Activated CD4-positive, CD25-positive, alpha-beta regulatory T cell treated with anti-CD3 and anti-CD28 coated beads, Interleukin-2, amount 50 U/mL, for 72 hours (primary cell): ENCODE measurements at regions not wholly inside any gene's neighbourhood (a gene's known extent, or its start where the extent isn't known, plus 50 kb on each side); places are given as distances from the start of the nearest gene placed in this dataset.

ENCODE experiments used
- DNase-seq: peaks from one replicate; pipeline ENCODE4 v3.0.0; 2021

DNA sequence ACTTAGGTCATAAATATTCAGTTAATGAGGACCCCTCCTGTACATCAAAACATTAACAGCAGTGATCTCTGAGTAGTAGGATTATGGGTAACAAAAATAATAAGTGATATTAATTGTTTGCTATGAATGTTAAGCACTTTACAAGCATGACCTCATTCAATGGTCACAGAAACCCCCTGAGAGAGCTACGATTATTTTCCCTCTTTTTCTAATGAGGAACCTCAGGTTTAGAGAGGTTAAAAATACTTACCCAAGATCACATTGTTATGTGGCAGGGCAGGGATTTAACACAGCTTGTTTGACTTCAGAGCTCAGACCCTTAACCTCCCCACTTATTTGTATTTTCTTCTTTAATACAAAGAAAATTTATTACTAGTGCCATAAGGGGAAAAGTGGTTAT, 228.2 kb downstream of the TBL1XR1 start:
- DNase-seq = no peak

DNA sequence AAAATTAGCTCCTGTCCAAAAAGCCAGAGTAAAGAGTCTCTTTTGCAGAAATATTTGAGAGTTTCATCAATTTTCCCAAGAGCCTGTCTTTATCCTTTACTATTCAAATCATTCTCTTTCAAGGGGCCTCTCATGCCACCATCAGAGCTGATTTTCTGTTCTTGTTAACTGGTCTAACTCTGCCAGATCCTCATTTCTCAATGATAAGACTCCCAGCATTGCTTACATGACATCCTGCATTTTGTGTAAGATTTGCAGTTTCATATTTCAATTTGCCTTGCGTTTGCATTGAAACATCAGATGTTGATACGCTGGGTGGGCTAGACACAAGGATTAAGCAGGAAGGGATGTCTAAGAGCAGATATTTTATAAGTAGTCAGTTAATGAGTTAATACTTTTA, 228.7 kb downstream of the TBL1XR1 start:
- no peak for DNase-seq

DNA sequence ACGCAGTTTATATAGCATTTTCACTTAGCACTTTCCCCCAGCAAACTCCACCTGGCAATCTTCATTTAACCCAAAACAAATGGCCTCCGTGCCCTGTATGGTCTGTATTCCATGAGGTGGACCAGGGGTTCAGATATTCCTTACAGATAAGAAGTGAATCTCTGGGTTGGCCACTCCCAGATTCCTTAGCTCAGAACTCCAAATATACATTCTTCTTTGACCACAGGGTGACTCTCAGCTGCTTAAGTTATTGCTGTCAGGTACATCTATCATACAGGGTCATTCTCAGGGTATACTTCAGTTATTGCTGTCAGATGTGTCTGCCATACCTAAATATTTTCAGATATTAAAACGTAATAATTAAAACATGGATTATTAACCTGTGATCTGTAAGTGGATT, 229.8 kb downstream of the TBL1XR1 start:
- DNase-seq = no peak

DNA sequence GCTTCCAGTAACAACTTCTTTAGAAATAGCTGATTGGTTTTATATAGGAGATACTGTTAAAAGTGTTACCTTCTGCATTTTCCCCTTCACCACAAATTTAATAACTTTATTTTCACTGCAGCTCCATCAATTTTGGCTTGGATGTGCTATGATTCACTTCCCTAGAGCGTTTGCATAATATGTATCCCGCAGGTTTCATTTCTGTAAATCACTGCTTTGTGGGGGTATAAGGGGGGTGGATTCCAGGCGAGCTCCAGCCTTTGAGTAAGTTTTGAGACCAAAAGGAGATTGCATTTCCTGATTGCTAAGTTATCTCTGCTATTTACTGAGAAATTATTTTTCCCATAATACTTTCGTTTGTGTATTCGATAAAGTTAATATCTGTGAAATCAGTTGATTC, 232.6 kb downstream of the TBL1XR1 start:
- DNase-seq = no peak

DNA sequence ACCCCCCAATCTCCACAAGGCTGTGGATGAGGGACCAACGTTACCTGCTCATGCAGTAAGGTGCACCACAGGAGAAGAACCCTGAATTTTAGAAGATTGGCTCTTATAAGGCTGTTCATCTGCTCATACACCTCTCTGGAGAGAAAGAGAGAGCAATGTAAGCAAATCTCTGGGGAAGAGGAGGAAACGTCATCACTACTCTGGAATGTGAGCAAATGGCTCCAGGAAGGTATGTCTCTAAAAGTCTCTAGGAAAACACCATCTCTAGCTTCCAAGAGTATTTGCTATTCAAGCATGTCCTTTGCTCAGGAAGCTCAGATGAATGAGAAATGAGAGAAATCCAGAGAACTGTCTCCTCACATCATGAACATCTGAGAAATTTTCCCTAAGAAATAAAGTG, 235.4 kb downstream of the TBL1XR1 start:
- DNase-seq = no peak

DNA sequence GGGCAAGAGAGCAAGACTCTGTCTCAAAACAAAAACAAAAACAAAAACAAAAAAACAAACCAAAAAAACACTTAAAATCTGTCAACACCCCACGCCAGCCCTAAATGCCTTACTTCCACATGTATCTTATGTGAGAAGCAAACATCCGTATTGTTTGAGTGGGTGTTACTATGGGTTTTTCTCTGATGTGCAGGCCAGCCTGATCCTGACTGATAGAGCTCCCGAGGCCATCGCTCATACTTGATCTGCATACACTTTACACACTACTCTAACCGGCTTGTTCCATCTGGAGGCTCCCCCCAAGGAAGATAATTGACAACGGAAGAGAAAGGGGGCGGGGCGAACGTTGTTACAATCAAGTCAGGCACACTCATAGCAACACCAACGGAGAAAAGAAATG, 237.4 kb downstream of the TBL1XR1 start:
- DNase-seq = no peak

DNA sequence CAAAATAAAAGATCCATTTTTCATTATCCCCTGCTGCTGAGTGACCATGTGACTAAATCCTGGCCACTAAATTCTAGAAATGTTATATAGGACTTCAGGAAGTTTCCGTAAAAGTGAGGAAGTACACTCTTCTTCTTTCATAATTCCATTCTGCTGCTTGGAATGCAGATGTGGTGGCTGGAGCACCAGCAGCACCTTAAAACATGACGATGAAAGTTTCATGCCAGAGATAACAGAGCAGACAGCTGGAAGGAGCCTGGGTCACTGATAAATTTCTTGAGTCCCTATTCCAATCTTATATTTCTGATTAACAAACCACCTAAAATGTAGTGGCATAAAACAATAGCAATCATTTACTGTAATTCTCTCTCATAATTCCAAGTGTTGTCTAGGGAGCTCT, 238.7 kb downstream of the TBL1XR1 start:
- DNase-seq = no peak

DNA sequence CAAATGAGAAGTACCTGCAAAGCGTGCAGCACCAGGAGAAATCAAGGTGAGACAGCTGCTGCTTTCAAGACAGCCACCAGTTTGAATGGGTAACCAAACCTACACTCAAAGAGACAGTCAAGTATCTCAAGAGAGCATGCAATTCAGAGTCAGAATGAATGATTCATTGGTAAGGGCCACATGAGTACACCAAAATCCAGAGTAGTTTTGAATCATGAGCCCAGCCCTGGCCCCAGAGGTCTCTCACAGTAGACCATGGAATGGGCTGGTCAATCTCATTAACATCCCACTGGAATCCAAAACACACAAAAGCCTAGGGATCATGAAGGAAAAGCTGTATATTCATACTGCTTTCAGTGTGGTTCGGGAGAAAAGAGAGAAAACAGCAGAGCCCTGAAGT, 242.8 kb downstream of the TBL1XR1 start:
- DNase-seq = no peak

DNA sequence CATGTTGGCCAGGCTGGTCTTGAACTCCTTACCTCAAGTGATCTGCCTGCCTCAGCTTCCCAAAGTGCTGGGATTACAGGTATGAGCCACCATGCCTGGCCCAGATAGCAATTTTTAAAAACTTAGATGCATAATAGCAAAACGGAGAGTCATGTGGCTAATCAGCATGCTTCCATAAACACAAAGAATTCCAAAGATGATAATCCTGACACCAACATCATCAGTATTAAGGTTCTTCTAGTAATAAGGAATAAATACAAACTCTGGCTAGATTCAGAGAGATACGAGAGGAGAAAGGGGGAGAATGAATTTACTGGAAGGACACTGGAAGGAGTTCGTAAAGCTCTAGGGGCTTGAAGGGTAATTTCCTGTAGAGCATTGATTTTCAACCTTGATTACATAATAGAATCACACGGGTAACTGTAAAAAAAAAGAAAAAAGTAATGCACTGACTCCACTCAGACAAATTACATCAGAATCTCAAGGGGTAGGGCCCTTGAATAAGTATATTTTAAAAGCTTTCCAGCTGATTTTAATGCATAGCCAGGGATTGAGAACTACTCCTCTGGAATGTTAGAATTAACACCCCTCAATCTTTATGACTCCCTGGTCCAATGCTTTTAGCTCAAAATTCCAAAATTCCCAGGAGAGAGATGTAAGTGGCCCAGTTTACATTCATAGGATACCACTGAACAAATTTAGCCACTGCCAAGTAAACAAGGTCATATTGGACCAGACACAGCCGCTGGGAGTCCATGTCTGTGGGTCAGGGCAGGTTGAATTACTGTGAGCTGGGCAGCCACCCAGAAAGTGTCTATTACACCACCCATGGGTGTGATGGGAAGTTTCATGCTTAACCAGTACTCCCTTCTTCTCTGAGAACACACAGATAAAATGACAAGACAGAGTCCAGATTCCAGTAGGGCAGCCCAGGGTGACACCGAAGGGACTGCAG, 243.9 kb downstream of the TBL1XR1 start:
- no peak for DNase-seq

DNA sequence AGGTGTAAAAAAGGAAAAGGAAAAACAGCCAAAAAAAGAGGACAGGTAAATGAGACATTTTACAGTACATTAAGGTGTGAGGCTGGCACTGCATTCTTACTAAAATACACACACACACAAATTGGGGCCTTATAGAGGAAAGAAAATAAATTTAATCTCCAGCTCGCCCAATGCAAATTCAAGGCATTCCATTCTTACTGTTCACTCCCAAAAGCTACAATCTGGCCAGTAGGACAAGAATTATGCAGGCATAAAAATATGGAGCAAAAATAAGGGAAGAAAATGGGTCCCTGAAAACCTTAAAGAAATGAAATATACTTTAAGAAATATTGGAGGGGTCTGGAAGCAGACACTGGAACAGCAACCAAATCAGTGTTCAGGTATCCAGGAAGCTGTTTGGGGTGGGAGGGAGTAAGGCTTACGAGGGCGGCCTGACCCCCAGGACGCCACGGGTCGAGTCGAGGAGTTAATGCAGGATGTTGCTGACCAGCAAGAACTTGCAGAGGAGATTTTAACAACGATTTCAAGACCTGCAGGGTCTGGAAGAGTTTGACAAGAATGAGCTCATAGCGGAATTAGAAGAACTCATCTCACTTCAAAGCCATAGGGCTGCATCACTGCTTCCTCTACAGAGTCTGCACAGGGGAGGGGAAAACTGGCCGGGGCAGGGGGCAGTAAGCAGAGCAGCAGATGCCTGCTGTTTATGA, 245.5 kb downstream of the TBL1XR1 start:
- DNase-seq = no peak

DNA sequence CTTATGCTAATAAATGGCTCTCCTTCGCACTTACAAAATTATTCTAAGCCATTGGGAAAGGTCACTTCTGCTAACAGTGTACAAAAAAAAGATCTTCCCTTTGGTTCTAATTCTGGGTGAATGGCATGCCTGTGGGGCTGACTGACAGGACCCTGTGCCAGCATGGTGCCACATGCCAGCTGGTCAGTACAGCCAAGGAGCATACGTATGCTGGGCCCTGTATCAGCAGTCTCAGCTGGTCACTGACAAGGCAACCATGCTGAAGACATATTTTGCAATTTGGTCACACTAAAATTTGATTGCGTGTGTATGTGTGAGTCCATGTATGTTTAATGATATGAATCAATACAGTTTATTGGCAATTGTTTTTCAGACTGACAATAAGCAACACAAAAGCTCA, 246.1 kb downstream of the TBL1XR1 start:
- no peak for DNase-seq

DNA sequence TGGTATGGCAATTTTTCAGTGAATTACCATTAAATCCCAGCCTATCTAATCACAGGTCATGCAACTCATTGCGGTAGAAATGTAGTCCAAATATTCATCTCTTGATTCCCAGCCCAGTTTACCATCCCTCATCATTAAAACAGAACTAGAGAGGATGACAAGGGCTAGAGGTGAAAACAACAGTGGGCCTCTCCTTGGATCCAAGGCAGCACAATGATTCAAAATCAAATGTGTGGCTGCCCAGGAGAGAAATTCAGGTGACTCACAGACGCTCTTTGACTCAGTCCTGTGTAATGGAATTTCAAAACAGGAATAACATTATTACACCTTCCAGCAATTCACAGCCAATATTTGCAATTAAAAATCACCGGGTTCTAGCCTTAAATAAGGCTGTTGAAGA, 246.5 kb downstream of the TBL1XR1 start:
- no peak for DNase-seq

DNA sequence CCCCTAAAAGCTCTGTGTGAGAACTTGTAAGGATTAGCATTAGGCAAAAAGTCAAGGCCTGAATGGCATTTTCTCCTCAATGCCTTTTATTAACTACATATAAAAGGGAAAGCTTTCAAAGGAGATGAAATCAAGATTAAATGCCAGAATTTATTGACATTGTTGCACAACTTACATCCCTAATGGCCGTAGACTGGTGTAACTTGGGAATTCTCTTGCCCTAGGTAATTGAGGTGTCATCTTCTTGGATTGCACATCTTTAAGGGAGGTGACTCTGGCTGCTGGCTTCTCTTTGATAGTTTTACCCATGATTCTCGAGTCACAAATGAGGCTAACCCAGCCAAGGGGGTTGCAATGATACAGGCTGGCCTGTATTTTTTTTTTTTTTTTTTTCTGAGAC, 249.1 kb downstream of the TBL1XR1 start:
- DNase-seq = no peak

DNA sequence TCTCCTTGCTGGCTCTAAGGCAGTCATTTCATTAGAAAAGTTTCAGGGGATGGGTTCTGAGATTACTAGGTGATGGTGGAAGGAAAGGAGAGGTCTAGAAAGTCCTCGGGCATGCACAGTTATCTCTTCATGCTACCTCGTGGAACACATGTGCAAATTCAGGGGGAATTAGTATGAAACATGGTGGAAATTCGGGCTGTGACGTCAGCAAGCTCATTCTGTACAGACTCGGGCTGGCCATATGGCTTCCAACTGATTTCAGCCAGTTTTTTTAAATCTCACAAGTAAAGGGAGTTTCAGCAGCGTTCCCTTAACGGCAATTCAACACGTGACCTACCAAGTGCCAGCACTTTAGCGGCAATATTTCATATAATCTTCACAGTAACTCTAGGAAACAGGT, 251.1 kb downstream of the TBL1XR1 start:
- no peak for DNase-seq

DNA sequence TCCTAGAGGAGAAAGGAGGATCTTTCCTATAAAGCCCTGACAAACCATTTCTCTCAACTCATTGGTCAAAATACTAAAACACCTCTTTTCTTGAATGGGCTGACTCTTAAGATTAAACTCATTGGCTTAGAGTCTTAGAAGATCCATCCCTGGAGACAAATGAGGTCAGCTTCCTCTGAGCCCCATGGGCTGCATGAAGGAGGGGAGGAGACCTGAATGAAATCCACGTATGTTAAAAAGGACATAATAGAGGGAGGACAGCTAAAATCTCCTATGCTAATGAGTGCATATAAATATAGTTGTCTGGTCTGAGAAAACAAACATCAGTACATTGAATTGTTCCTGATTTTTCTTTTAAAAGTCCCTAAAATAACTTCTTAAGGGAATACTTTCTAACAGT, 255.0 kb downstream of the TBL1XR1 start:
- no peak for DNase-seq

DNA sequence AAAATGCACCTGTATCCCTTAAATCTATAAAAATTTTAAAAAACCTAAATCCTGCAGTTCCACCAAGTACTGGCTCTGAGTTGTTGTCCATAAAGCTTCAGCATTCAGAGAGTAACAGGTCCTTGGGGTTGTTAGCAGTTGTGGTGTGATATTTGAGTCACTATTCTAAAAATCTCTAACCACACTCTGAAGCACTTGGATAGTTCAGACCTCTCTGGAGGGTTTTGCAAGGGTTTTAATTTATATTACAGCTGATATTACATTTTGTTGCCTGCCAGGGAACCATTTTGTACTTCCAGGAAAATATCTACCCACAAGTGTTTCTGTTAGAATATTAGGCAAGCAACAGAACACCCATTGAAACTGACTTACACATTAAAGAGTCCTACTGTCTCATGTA, 255.6 kb downstream of the TBL1XR1 start:
- DNase-seq = no peak

DNA sequence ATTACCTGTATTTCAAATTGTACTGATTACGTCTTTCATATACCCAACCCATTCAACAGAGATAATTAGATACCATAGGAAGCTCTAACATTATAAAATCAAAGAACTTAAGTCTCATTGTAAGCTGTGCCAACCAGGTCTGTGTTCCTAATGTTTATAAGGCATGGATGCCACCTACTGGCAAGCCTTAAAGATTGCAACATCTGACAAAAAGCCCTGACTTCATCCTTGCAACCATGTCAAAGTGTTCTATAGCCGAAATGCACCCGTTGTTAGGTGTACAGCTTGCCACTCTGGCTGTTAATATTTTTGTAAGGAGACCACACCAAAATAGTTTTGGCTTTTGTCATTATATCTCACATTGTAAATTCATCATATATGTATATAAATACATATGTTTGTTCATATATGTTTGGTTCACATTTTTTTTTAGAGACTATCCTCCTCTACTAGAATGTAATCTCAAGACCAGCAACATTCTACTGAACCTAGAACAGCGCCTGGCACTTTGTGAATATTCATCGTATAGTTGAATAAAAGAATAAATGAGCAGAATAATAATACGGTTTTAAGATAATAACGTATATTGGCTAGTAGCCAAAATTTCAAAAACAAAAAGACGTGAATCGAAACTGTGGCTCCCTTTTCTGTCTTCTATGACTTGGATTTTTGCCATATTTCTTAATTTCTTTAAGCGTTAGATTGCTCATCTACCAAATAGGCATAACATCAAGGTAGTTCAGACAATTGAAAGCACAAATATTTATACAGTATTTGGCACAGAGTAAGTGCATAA, 258.1 kb downstream of the TBL1XR1 start:
- DNase-seq = no peak

DNA sequence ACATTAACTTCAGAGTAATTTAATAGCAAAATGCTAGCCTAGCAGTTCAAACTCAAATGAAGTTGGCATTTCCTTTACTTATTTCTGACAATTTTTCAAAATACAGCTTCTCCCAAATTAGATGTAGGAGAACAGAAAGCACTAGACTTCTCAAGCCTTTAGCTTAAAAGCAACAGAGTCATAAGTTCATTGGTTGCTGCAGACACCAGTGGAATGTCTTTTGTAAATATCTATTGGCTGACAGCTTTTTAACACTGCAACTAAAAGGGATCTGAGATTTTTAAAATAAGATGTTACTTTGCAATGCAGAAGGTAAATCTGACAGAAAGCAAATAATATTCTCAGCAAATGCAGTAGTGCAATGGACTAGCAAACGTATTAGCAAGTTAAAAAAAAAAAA, 259.3 kb downstream of the TBL1XR1 start:
- DNase-seq = no peak

DNA sequence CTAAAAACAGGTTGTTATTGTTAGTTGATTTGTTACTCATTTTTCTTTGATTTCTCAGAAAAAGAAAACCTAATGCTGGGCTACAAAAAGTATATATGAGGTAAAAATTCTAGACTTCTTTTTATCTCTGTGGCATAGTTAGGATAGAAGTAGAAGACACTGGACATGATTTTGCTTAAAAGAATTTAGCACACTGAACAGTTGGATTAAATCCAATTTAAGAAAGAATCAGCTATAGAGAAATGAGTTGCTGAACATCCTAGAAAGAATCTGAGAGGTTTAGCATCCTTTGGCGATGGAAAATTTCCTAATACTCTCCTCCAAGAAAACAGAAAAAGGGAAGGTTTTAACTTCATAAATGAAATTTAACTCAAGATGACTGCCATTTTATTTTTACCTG, 259.7 kb downstream of the TBL1XR1 start:
- DNase-seq = no peak

DNA sequence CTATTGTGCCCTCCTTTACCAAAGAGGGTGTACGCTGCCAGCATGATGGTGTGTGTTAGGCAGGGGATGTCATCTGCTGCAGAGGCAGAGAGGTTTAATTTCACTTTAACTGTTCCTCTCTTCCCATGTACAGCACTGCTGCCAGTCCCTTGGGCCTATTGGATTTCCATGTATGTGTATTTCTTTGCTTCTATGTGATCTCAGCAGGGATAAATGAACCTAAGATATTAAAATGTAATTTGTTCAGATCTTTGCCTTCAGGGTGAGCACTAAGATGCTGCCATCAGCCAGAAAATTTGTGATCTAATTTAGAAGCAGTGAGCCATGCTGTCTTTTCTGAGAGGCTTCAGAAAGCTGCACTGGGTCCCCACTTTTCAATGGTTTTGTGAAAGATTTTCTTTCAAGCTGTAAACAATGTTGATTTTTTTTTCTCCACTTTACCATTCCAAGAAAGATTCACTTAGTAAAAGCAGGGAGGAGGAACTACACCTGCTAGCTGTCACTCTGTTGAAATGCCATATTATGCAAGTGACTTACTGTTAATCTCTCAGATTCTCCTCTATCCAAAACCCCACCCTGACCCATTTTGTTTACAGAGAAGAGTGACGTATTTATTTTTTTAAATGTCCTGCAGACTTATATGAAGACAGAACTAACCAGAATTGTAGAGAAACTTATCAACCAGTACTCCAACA, 261.9 kb downstream of the TBL1XR1 start:
- DNase-seq = no peak

DNA sequence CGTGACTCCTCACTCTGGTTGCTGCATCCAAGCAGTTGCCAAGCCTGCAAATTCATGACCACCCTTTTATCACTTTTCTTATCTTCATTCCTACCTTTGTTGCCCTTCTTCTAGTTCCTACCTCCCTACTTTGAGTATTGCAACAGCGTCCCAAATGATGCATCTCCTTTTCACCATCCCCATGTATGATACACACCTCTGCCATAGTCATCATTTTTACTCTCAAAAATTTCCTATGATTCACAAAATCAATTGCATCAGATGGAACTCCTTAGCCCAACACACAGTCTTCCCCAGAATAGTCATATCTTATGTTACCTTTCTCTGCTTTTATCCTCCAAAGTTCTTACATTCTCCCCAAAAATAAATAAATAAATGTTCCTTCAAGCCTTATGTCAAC, 262.6 kb downstream of the TBL1XR1 start:
- DNase-seq = no peak

DNA sequence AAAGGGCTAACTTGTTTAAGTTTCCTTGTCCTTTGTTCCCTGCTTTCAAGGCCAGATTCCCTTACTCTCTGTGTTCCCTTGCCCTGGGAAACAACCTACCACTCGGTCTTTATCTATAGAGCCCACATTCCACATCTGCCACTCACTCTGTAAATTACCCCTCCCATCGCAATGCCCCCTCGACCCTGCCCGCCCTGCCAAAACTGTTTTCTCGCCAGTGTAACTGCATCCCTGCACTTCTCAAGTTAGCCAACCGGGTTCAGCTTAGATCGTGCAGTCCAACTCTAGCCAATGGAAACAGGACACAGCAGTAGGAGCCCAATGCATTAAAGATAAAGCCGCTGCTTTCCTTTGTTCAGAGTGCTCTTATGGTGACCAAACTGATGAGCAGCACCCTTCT, 263.6 kb downstream of the TBL1XR1 start:
- DNase-seq = no peak

DNA sequence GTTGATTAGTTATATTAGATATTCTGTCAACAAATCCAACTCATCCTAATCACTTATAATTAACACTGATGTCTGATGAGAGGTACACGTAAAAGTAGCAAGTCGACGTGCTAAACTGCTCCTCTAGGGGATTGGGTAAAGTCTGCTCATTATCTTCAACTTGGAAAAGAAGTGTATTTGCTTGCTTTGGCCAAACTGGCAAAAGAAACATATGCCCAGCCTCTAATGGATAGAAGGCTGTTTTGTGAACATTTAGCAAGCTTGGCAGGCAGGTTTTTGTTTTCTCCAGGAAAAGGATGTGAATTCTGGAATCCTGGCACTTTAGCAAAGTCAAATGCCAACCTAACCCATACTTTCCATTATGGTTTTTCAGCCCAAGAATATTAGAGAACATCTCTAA, 264.8 kb downstream of the TBL1XR1 start:
- DNase-seq = no peak
